Pancreas (tissue), 10 donors: ENCODE measurements at regions not wholly inside any gene's neighbourhood (a gene's known extent, or its start where the extent isn't known, plus 50 kb on each side); places are given as distances from the start of the nearest gene placed in this dataset.

ENCODE experiments used
- ATAC-seq, 4 donors: fragments of 200-7000 bp; cut with Tn5 transposase; one replicate each; pipeline versions ENCODE4 v1.8.0 to v1.9.1; 2020; ENCODE audit warnings: mild to moderate bottlenecking in 4 of 4, moderate library complexity in 4 of 4
- DNase-seq, 6 donors: peaks; one replicate each; pipeline ENCODE4 v3.0.0-alpha.2; 2020
- FAIRE-seq: peaks from 2 replicates; lab custom pipeline; 2012; peaks lifted over from hg19 to GRCh38; lab: Jason Lieb, UNC
- H3K27ac ChIP-seq, 4 donors: fragments of 200-600 bp; sonication (generic); 1 replicate in 3 of 4; 2 replicates in 1 of 4; pipeline versions ENCODE4 v1.5.0 to v1.8.0; 2020
- H3K27me3 ChIP-seq, 4 donors: fragments of 200-600 bp; one replicate each; pipeline ENCODE4 v1.8.0; 2021
- H3K36me3 ChIP-seq, 3 donors: fragments of 200-600 bp; sonication (generic) in 1 of 3; one replicate each; pipeline versions ENCODE4 v1.5.0 to v1.8.0; 2020 to 2021
- H3K4me1 ChIP-seq, 3 donors: fragments of 200-600 bp; one replicate each; pipeline ENCODE4 v1.8.0; 2021
- H3K4me3 ChIP-seq, 4 donors: fragments of 200-600 bp; sonication (generic) in 2 of 4; one replicate each; pipeline versions ENCODE4 v1.5.0 to v1.8.0; 2020 to 2021
- H3K9me3 ChIP-seq, 4 donors: fragments of 200-600 bp; one replicate each; pipeline ENCODE4 v1.8.0; 2021
- CTCF ChIP-seq, 4 donors: fragments of 200-600 bp; sonication (generic) in 3 of 4; IDR thresholded peaks; one replicate each; pipeline versions ENCODE4 v1.5.0 to v1.8.0; 2021; ENCODE audit warnings: antibody characterized with exemption in 4 of 4
- WGBS, 2 donors: extraction: QIAGEN DNeasy Blood & Tissue Kit; methylation state at CpG; one replicate each; pipeline ENCODE4 v1.1.7; 2013; 5-methylcytosine and 5-hydroxymethylcytosine counted together
- intact Hi-C, 3 donors: fragments of 100-400 bp; cut with DNase I; formaldehyde crosslinking; loops; one replicate each; pipeline versions ENCODE4 v1.11.1 to v1.14.2; 2022
- donor health status: healthy with polysubstance abuse.
- donor health status: DM: no; HTN: no; CAD: no; lungs with moderate emphysema.
- donor health status: DM: no; HTN: no; CAD: no.
- donor health status: control.
- donor health status: control.
- donor health status: Bipolar disorder and iron deficiency.
- donor health status: DM: yes; HTN: yes; CAD: no.
- donor health status: DM: no; HTN: no; CAD: no.
- donor health status: DM: no; HTN: no; CAD: no.
- donor health status: DM: yes; HTN: yes; CAD: no.

- FAIRE-seq: no peak
- no peak overlapping the region for H3K27ac ChIP-seq
- no peaks in the 10 kb centered on the region for H3K9me3 ChIP-seq
- intact Hi-C loops: no loop called here
- peak in 1 of 6 donors; percentile 20 for DNase-seq
- H3K4me3 ChIP-seq: no peak overlapping the region
- ATAC-seq: no peak
- no peak for TF ChIP-seq CTCF (IDR thresholded peaks at IDR 0.05)
- no peaks in the 10 kb centered on the region for H3K4me1 ChIP-seq
- H3K36me3 ChIP-seq: no peaks in the 10 kb centered on the region
- 70 to 82% methylated on average over 8 of the region's 8 CpGs for WGBS, 2 donors
- no peaks in the 10 kb centered on the region for H3K27me3 ChIP-seq
Measured at GRCh38 chr1:4053160-4053748, 153.2 kb upstream of the C1orf174 start.

- no peaks in the 10 kb centered on the region for H3K9me3 ChIP-seq
- DNase-seq (peak in 1 of 6 donors; percentile 23), FAIRE-seq (no peak), ATAC-seq (no peak)
- H3K36me3 ChIP-seq: no peaks in the 10 kb centered on the region
- no peak for TF ChIP-seq CTCF (IDR thresholded peaks at IDR 0.05)
- intact Hi-C loops: no loop called here
- H3K27ac ChIP-seq: no peak overlapping the region
- WGBS, 2 donors: 64 to 79% methylated on average over 5 of the region's 5 CpGs
- H3K27me3 ChIP-seq: no peaks in the 10 kb centered on the region
- H3K4me1 ChIP-seq: no peaks in the 10 kb centered on the region
- no peak overlapping the region for H3K4me3 ChIP-seq
Measured at GRCh38 chr1:4053774-4054173, 153.7 kb upstream of the C1orf174 start.

DNA sequence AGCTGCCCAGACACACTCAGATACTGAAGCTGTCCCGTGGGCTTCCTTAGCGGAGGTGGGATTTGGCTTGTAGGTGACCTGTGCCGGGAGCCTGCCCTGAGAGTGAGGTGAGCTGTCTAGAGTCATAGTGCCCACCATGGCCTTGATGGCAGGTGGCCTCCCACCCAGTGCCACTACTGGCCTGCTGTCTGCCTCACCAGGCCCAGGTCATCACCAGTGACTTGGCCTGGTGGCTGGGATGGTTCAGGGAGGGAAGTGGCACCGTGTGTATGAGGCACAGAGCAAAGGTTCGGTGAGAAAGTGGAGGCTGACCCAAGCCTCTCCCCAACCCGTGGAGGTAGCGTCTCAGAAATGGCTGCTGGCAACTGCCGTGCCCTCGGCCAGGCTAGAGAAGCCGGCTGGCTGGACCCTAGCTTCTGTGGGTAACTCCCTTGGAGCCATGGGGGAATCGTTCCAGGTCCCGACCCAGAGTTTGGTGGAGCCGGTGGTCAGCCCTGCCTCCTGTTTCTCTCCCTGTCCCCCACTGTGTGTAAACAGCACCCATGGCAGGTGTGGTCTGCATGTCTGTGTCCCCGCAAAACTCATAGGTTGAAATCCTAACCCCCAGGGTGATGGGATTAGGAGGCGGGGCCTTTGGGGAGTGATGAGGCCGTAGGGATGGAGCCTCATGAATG is 155.4 kb upstream of the C1orf174 start:
- ATAC-seq: no peak
- no peak for FAIRE-seq

DNA sequence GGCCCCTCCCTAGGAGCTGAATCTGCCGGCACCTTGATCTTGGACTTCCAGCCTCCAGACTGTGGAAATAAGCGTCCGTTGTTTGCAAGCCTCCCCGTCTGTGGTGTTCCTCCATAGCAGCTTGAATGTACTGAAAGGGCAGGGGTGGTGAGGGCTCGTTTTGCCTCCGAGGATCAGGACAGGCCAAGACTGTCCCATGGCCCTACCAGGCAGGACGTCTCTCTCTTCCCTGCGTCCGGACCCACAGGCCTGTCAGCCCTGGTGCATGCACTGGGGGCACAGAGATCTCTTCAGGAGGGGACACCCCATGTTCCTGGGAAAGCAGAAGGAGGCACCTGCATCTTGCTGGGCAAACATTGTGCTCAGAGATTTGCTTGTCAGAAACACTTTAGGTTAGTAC is 156.3 kb upstream of the C1orf174 start:
- FAIRE-seq (no peak), DNase-seq (no peak), ATAC-seq (no peak)
- no peaks in the 10 kb centered on the region for H3K36me3 ChIP-seq
- H3K9me3 ChIP-seq: no peaks in the 10 kb centered on the region
- no peak overlapping the region for H3K27ac ChIP-seq
- H3K4me3 ChIP-seq: no peak overlapping the region
- no peaks in the 10 kb centered on the region for H3K4me1 ChIP-seq
- intact Hi-C loops: no loop called here
- TF ChIP-seq CTCF (IDR thresholded peaks at IDR 0.05): no peak
- WGBS, 2 donors: 56 to 74% methylated on average over 9 of the region's 9 CpGs
- H3K27me3 ChIP-seq: no peaks in the 10 kb centered on the region

More for the DNA sequence above, 155.4 kb upstream of the C1orf174 start:
- no peaks in the 10 kb centered on the region for H3K27me3 ChIP-seq
- DNase-seq: peak in 1 of 6 donors; percentile 48
- intact Hi-C loops: no loop called here
- H3K36me3 ChIP-seq: no peaks in the 10 kb centered on the region
- no peak overlapping the region for H3K27ac ChIP-seq
- WGBS, 2 donors: 58 to 71% methylated on average over 13 to 16 of the region's 16 CpGs
- no peak for TF ChIP-seq CTCF (IDR thresholded peaks at IDR 0.05)
- H3K4me1 ChIP-seq: no peaks in the 10 kb centered on the region
- no peak overlapping the region for H3K4me3 ChIP-seq
- H3K9me3 ChIP-seq: no peaks in the 10 kb centered on the region

DNA sequence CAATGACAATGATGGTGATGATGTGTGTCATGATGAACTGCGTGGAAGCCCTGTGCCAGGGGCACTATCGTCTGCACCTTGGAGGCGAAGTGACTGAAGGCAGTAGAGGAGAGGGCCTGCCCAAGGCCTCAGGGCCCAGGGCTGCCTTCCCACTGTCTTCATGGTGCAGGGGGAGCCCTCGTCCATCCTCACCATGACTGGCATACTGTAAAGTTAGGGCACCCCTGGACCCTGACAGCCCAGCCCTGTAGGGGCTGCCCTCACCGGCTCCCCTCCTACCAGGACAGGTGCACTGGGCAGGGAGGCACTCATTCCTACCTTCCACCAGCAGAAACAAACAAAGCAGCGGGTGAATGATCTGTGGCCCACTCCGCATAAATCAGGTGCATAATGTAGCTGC is 156.9 kb upstream of the C1orf174 start:
- 66 to 86% methylated on average over 7 of the region's 7 CpGs for WGBS, 2 donors
- Histone ChIP-seq H3K9me3 (no peaks in the 10 kb centered on the region), H3K4me1 (no peaks in the 10 kb centered on the region), H3K4me3 (no peak overlapping the region), H3K27ac (no peak overlapping the region), H3K27me3 (no peaks in the 10 kb centered on the region), H3K36me3 (no peaks in the 10 kb centered on the region)
- DNase-seq (no peak), FAIRE-seq (no peak), ATAC-seq (no peak)
- intact Hi-C loops: no loop called here
- TF ChIP-seq CTCF (IDR thresholded peaks at IDR 0.05): no peak
